Hepatic stellate cell (primary cell): ENCODE measurements at regions not wholly inside any gene's neighbourhood (a gene's known extent, or its start where the extent isn't known, plus 50 kb on each side); places are given as distances from the start of the nearest gene placed in this dataset.

Experiments
- DNase-seq: peaks from one replicate; pipeline ENCODE4 v3.0.0; 2011; ENCODE audit warnings: low spot score

- no peak for DNase-seq
These were observed 427.0 kb upstream of the KCNH7 start for GRCh38 chr2:163265562-163265961.

DNA sequence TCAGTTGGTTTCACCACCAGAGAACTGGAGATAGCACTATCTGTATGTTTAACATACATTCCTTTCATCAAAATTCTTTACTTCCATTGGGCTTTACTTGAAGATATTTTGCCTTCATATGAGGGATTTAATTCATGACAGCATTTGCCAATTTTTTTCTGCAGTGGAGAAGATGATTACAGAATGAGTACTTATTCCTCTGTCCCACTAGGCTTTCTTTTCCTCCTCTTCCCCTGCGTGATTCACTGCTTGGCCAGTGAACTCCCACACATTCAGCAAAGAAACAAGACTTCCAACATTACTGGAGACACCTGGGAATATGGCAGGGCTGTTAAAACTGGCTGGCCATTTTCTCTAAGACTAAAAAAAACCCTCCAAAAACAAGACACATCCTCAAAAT lies 425.8 kb upstream of the KCNH7 start:
- DNase-seq = no peak

GRCh38 chr2:163259489-163259888 lies 420.9 kb upstream of the KCNH7 start:
- no peak for DNase-seq

DNA sequence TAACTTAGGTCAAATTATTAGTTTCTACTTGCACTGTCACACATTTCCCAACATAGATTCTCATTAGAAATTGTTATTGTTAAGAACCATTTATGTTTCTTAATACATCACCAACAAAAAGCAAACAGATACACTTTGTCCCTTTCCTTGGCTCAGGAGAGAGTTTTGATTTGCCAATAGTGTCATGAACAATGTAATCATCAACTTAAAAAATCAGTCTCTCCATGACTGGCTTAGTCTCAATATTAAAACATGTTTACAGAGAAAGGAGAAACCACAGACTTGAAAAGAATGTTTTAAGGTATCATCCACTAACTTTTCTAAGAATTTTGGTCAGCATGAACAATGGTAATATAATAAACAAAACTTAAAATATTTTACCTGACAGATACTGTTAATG lies 416.5 kb upstream of the KCNH7 start:
- no peak for DNase-seq

DNA sequence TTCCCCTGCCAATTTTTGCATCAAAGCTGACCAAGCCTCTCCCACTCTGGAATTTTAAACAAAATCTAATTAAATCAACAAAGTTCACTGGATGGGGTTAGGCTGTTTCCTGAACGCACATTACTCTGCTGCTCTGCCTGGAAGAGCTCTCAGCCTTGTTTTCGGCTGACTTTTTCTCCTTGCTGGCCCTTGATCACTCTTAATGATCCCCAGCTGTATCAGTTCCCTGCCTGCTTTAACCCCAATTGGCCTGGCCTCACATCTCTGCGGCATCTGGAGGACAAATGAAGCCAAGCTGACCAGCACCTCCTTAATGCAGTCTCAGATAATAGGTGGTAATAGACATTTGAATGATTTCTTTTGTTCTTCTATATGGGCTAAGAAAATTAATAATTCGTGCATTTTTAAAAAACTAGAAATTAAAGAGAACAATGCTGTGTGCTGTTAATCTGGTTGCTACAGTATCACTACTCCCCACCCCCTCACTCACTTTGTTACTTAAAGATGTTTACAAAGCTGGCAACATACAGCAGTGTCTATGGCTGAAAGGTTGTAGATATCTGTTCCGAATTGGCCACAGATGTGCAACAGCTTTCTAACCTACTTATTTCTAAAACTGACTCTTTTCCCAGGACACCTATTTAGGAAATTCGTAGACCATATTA lies 415.2 kb upstream of the KCNH7 start:
- no peak for DNase-seq

DNA sequence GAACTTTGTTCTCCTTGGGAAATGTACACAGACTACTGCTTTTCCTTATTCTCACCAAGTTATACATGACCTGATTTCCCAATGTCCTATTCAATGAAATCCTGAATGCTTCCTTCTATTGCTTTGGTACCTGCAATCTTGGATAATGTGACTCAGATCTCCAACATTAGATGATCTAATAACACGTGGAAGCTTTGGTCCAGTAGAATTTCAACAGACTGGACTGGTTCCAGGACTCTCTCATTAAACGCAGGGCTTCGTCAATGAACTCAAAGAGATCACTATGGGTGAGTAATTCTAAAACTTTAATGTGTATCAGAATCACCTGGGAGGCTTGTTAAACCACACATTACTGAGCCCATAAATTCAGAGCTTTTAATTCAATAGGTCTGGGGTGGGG lies 413.6 kb upstream of the KCNH7 start:
- no peak for DNase-seq

- no peak for DNase-seq
These were observed 410.0 kb upstream of the KCNH7 start for GRCh38 chr2:163248376-163249253.

- DNase-seq = no peak
These were observed 409.3 kb upstream of the KCNH7 start for GRCh38 chr2:163247847-163248220.

DNA sequence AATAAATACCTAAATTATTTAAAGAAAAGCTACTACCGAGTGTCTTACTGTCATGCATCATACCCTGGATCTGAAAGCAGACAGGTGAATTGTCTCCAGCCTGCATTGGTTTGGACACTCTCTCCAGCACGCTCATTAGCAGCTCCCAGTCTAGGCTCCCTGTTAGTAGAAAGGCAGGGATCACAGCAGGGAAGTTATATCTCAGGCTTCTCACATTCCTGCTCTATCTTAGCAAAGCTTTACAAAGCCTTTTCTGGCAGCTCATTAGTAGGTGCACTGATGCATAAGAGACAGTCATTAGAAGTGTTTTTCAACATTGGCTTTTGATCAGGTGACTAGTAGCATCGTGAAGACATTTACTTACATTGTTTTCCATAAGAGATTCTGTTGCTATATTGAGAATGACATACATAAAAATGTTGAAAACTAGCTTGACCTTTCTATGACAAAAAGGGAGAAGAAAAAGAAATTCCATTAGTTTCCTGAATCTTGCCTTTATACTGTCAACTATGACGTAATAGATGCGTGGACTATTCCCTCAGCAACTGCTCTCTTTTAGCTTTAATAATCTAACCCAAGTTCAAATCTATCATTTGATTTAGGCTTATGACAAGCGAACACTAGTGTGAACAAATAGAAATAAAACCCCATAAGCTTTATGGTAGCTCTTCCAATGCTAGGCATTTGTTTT lies 408.7 kb upstream of the KCNH7 start:
- no peak for DNase-seq

- DNase-seq = no peak
These were observed 407.6 kb upstream of the KCNH7 start for GRCh38 chr2:163246135-163246534.

DNA sequence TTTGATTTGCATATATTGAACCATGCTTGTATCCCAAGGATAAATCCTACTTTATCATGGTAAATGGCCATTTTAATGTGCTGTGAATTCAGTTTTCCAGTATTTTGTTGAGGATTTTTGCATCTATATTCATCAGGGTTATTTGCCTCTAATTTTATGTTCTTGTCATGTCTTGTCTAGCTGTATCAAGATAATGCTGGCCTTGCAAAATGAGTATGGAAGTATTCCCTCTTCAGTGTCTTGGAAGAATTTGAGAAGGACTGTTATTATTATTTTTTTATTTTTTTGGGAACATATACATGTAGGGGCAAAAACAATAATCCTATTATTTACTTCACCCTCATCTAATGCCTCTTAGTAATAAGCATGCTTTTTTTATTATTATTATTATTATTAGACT lies 398.0 kb upstream of the KCNH7 start:
- no peak for DNase-seq

DNA sequence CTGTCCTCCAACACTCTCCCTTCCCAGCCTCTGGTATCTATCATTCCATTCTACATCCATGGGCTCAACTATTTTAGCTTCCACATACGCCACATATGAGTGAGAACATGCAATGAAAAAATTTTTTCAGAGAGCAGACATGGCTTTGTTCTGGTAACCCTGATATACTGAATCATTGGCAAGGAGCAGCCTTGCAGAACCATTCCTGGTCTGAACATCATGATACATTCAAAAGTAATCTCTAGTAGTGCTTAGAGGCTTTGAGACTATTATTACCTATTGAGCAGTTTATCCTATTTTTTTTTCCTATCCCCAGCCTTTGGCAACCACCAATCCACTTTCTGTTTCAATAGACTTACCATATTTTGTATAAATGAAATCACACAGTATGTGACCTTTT lies 393.1 kb upstream of the KCNH7 start:
- no peak for DNase-seq

DNA sequence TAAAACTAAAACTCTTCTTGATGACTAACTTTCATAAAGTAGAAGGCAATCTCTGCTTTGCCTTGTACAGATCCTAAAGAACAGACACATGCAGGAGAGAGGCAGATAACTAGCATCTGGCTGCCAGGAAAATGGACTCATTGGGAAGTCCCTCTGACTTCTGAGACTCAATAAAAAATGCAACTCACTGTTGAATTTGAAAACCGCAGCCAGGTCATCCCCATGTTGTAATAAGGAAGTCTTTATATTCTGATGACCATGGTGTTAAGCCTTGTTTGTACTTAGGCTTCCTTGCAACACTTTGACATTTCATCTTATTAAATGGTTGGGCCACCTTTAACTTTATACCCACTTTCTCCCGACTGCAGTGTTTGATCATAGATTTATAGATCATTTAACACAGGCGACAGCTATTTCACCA lies 375.1 kb upstream of the KCNH7 start:
- no peak for DNase-seq

DNA sequence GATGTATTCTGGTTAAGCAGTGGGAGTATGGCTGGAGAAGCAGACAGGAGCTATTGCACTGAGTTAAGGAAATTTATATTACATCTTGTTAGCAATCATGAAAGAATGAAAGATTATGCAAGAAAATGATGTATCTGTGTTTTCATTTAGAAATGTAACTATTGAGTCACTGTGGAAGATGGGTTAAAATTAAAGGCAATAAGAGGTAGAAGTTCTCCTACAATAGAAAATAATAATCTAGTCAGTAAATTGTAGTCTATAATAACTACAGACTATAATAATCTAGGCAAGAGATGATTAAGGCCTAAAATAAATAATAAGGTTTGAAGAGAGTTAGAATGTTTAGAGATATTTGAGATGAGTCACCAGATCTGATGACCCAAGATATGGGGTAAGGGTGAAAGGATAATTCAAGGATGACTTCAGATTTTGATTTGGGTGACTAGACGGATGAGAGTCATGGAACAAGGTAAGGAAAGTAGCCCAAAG lies 371.9 kb upstream of the KCNH7 start:
- peak; percentile 29 for DNase-seq

GRCh38 chr2:163207693-163208370 lies 369.3 kb upstream of the KCNH7 start:
- no peak for DNase-seq

GRCh38 chr2:163205589-163206254 lies 367.2 kb upstream of the KCNH7 start:
- no peak for DNase-seq

- DNase-seq = no peak
These were observed 362.2 kb upstream of the KCNH7 start for GRCh38 chr2:163200741-163201140.

GRCh38 chr2:163198972-163199371 lies 360.4 kb upstream of the KCNH7 start:
- DNase-seq = no peak

DNA sequence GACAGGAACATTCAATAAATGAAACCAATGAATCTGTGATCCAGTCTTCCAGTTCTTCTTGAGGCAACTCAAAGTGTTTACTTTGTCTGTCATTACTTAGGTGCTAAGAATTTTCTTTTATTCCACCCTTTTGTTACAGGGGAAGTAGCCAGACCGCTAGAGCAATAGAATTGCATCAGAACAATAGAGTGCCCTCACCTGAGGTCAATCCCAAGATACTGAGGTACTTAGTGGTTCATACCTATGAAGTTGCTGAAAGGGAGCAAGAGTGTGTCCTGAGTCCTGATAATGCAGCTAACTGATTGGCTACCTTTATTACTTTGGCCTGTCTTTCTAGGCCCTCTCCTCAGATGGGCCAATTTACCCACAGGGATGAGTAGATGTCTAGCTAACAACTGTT lies 359.4 kb upstream of the KCNH7 start:
- no peak for DNase-seq

DNA sequence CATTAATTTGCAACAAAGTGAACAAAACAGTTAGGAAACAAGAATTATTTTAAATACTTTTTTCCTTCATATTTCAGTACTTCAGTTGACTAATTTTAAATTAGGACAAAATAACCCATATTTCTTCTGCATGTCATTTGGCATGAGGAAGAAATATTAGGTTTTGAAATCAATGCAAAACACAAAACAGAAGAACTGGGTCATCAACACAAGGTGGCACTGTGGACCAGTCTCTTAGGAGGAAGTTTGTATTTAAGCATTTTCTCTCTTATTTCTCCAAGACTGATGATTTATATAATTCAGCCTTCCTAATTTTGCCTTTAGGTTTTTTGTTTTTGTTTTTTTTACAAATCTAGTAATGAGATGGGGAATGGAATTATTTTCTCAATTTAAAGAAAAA lies 352.8 kb upstream of the KCNH7 start:
- DNase-seq = peak; percentile 23

DNA sequence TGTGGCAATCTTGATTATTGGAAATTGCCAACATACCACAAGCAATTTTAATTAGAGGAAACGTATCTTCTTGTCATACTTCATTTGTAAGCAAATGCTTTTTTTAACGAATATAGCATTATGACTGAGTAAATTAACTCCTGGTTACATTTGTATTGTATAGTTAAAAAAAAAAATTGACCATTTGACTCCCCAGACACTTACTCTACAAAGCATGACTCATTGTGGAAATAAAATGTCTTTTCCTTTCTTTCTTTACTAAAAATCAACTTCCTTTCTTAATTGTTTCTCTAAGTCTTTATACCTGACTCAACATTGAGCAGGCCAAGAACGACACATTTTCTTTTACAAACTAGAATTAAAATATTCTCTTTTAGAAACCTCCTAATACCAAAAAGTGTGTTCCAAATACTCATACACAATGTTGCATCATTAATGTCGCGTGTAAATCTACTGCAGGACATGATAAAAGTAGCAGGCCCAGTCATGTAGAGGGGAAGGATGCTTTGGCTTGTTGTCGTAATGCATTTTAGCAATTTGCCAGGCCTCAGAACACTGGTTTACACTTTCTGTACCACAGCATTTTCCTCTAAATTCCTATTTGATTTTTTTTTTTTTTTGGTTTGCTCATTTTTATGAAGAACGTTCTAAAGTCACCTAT lies 349.6 kb upstream of the KCNH7 start:
- no peak for DNase-seq
